HG03097 (cell line): ENCODE measurements at regions not wholly inside any gene's neighbourhood (a gene's known extent, or its start where the extent isn't known, plus 50 kb on each side); places are given as distances from the start of the nearest gene placed in this dataset.
"Not testable (repeated sequence)": the region's sequence is repeated elsewhere in the genome, so short reads cannot be mapped to it uniquely, and the experiment has no call there.

Source experiments
- ATAC-seq: cut with Tn5 transposase; IDR thresholded peaks from one replicate; pipeline ENCODE4 v1.9.1; 2021; ENCODE audit not compliant: unreplicated experiment, low FRiP score

DNA sequence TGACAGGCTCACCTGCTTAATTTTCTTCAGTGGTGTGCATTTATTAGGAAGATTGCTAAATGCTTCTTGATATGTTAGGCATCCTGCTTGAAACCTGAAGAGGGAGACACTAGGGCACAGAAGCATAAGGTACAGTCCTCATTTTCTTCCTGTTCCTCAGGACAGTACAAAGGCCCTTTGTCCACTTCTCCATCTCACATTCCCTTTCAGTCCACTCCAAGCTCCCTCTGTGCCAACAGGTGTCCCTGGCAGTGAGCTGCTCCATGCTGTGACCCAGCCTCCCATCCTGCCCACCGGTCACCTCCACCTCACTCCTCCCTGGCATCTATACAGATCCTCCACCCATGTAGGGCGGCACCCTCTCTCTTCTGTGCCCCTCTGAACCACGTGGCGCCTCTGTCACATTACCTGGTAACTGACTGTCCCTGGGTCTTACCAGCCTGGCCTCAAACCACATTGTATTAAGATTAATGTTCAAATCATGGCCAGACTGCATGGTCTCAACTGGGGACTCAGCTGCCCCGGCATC, 162.8 kb downstream of the VAPA start:
- no peak for ATAC-seq

GRCh38 chr18:10077986-10078385, 164.2 kb downstream of the VAPA start:
- ATAC-seq, result no peak

DNA sequence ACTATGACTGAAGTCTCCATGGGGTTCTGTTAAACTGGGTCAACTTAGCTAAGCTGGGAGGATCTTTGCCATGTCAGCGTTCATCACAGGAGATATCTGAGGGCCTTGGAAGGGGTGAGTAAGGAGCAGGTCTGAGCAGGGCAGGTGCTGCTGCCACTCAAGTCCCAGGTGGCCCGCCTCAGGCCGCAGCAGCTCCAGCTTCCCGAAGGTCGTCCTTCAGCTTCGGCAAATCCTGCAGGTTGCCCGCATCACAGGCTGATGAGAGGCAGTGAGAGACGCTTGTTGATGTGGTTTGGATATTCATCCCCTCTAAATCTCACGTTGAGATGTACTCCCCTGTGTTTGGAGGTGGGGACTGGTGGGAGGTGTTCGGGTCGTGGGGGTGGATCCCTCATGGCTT, 166.6 kb downstream of the VAPA start:
- ATAC-seq, result no peak

DNA sequence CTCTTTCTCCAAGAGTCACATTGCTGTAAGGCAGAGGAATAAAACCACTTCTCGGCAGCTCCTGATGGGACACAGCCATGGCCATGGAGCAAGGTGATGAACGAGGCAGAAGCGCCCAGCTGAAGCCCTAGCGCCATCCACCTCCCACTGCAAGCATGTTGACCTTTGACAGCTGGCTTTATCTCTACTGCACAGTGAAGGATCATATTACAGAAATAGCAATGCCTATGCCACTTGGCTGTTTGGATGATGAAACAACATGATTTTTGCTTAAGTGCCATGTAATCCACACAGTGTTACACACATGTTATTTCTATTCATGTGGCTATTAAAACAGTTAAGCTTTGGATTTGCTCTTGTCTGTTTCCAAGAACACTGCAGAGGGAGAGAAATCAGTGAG, 167.7 kb downstream of the VAPA start:
- no peak for ATAC-seq

DNA sequence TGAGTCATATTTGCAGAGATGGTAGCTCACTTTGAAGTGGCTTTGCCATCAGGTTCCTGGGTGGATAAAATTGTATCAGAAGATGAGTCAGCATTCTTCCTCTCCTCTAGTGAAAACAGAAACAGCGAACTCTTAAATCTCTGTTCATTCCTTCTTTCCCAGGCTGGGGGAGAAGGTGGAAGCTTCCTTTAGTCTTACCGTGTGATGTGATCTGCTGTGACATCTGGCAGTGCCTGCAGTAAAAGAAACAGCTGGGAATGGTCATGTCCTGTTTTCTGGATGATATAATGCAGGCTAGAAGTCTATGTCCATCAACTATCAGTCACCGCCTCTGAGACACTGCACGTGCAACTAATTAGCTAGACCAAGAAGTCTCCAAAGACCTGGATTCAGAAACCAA, 171.6 kb downstream of the VAPA start:
- no peak for ATAC-seq

DNA sequence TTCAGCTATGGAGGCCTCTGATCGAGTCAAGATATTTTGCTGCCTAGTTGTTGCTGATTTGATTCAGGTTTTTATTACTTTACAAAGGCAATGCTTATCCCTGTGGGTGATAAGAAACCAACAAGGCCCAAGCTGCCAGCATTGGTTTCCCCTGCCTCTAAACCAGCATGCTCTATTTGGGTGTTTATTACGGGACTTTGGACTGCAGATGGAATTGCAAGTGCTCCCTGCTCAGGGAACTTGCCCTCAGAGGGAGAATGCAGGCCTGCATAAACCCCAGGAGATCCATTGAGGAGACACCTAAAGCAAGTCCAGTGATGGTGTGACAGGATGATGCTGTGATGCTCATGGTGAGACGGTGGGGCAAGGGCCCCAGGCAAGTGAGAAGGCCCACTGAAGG, 172.1 kb downstream of the VAPA start:
- ATAC-seq, result no peak

DNA sequence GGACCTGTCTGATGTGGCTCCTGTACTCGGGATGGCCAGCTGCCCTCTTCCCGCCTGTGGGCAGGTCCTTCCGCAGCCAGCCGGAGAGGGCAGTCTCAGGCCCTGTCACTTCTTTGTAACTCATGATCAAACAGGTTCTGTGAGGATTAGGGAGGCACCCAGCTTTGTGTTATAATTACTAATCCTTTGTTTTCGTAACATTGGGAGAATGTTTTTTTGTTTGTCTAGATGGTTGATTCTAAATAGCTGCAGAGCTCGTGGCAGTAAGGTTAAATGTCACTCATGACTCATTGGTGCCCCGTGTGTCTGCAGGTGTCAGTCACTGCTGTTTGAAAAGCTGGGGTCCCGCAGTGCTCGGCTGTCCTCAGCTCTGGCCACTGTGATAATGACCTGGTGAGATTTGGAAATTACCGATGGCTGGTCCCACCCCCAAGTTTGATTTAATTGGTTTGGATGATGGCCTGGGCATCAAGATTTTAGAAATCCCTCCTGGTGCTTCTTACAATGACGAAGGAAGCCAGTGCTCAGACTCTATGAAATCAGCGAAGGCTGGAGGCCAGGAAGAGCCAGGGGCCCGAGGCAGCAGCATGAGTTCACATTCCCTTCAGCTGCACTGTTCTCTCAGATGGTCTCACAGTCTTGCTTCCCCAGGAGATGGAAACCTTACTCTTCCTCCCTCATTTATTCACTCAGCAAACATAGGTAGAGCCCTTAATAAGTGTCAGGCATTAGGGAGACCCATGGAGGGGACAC, 172.8 kb downstream of the VAPA start:
- ATAC-seq, result no peak

- ATAC-seq, result no peak
These were observed 174.9 kb downstream of the VAPA start for GRCh38 chr18:10088734-10089133.

GRCh38 chr18:10089881-10090280, 176.1 kb downstream of the VAPA start:
- ATAC-seq, result no peak

- no peak for ATAC-seq
These were observed 176.9 kb downstream of the VAPA start for GRCh38 chr18:10090668-10091067.

- ATAC-seq, result no peak
These were observed 179.6 kb downstream of the VAPA start for GRCh38 chr18:10093445-10093844.

GRCh38 chr18:10094154-10094553, 180.3 kb downstream of the VAPA start:
- no peak for ATAC-seq

- ATAC-seq, result no peak
These were observed 180.8 kb downstream of the VAPA start for GRCh38 chr18:10094655-10095054.

DNA sequence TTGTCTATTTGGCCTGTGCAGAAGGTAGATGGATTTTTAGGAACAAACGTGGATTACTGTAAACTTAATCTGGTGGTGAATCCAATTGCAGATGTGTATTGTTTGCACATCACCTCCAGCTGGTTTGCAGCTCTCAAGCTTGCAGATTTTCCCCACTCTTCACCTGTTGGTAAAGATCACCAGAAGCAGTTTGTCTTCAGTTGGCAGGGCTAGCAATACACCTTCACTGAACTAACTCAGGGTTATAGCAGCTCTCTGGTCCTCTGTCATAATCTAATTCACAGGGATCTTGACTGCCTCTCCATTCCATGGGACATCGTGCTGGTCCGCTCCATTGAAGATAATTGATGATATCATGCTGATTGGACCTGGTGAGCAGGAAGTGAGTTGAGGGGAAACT, 181.5 kb downstream of the VAPA start:
- ATAC-seq, result no peak

DNA sequence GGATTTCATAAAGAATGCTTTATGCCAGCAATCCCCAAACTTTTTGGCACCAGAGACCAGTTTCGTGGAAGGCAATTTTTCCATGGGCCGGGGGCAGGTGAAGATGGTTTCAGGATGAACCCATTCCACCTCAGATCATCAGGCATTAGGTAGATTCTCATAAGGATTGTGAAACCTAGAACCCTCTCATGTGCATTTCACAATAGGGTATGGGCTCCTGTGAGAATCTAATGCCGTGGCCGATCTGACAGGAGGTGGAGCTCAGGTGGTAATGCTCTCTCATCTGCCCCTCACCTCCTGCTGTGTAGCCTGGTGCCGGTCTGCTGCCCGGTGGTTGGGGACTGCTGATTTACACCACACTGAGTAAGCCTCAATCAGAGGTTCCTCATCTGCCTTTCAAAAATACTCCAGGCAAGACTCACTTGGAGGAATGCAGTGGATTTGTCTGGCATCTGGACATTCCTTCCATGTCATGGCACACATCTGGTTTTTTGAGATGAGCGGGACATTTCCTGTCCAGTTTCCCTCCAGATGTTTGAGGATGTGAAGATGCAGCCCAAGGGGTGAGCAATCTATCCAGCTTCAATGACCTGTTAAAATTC, 185.8 kb downstream of the VAPA start:
- ATAC-seq, result no peak

GRCh38 chr18:10100196-10100595, 186.4 kb downstream of the VAPA start:
- no peak for ATAC-seq

- ATAC-seq, result no peak
These were observed 187.3 kb downstream of the VAPA start for GRCh38 chr18:10100941-10101701.

DNA sequence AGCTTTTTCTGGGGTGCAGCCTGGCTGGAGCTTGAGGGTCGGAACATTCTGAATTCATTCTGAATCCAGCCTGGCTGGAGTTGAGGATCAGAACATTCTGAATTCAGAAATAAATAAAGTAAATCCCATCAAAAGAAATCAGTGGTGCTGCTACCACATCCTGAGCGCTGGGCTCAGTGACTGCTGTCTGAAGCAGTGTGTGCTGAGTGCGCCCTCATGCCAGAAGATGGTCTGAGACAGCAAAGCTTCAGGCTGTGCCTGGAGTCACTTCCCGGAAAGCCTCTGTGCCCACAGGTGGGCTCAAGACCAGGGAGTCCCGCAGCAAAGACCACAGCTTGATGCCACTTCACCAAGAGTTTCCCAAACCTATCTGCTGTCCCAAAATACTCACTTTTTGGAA, 187.9 kb downstream of the VAPA start:
- no peak for ATAC-seq

DNA sequence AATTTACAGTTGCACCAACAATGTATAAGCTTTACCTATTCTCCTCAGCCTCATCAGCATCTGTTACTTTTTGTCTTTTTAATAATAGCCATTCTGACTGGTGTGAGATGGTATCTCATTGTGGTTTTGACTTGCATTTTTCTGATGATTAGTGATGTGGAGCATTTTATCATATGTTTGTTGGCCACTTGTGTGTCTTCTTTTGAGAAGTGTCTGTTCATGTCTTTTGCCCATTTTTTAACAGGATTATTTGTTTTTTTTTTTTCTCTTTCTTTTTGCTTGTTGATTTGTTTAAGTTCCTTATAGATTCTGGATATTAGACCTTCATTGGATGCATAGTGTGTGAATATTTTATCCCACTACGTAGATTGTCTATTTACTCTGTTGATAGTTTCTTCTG, 191.3 kb downstream of the VAPA start:
- not testable (repeated sequence) for ATAC-seq

- no peak for ATAC-seq
These were observed 197.4 kb downstream of the VAPA start for GRCh38 chr18:10111191-10111590.

GRCh38 chr18:10111944-10112343, 198.1 kb downstream of the VAPA start:
- no peak for ATAC-seq
